ENCODE measurements at regions not wholly inside any gene's neighbourhood (a gene's known extent, or its start where the extent isn't known, plus 50 kb on each side); places are given as distances from the start of the nearest gene placed in this dataset.

- no peak for TF ChIP-seq REST (IDR thresholded peaks at IDR 0.05)
- TF ChIP-seq TAF1 (conservative IDR thresholded peaks at IDR 0.05): no peak
- no peak for TF ChIP-seq GABPA (IDR thresholded peaks at IDR 0.05 in 1 of 2, conservative IDR thresholded peaks at IDR 0.05 in 1 of 2)
Observed at GRCh38 chr5:164860896-164861295, 1355.5 kb downstream of the MAT2B start (continued).

GRCh38 chr5:164861610-164862009 is 1356.2 kb downstream of the MAT2B start:
- no peaks in the 10 kb centered on the region for H3K4me1 ChIP-seq (ENCODE audit: control insufficient read depth in 4 of 4, insufficient read depth in 4 of 4, low read length in 3 of 4)
- H3K27me3 ChIP-seq (ENCODE audit: control insufficient read depth in 4 of 4, insufficient read depth in 4 of 4, low read length in 3 of 4): no peaks in the 10 kb centered on the region
- 45% methylated on average over 1 of the region's 1 CpG for WGBS
- no peak for DNase-seq (ENCODE audit: low spot score)
- no peak overlapping the region for H3K4me3 ChIP-seq (ENCODE audit: low read depth in 1 of 3, low read length in 3 of 3)
- no peaks in the 10 kb centered on the region for H3K36me3 ChIP-seq (ENCODE audit: control insufficient read depth in 4 of 4, insufficient read depth in 3 of 4, low read depth in 1 of 4, low read length in 3 of 4)
- H3K9ac ChIP-seq (ENCODE audit: low read depth in 1 of 2, low read length in 2 of 2): no peak overlapping the region
- no peaks in the 10 kb centered on the region for H3K9me3 ChIP-seq (ENCODE audit: control insufficient read depth in 4 of 4, low read length in 3 of 4)
- TF ChIP-seq FOXA2 (IDR thresholded peaks at IDR 0.05) (no peak), EGR1 (IDR thresholded peaks at IDR 0.05; ENCODE audit: low read depth in 2 of 2) (no peak), RXRA (IDR thresholded peaks at IDR 0.05) (no peak), NR2F2 (IDR thresholded peaks at IDR 0.05) (no peak), JUND (IDR thresholded peaks at IDR 0.05) (no peak), HNF4A (conservative IDR thresholded peaks at IDR 0.05) (no peak), FOXA1 (IDR thresholded peaks at IDR 0.05) (no peak), ATF3 (IDR thresholded peaks at IDR 0.05) (no peak), ZBTB33 (IDR thresholded peaks at IDR 0.05) (no peak), GABPA (IDR thresholded peaks at IDR 0.05 in 1 of 2, conservative IDR thresholded peaks at IDR 0.05 in 1 of 2) (no peak), RAD21 (IDR thresholded peaks at IDR 0.05) (no peak), REST (IDR thresholded peaks at IDR 0.05) (no peak), MAX (IDR thresholded peaks at IDR 0.05) (no peak), HNF4G (IDR thresholded peaks at IDR 0.05) (no peak), CTCF (IDR thresholded peaks at IDR 0.05; ENCODE audit: low read depth, low read length, missing input control) (no peak)
- no peak overlapping the region for H3K27ac ChIP-seq (ENCODE audit: low read depth in 1 of 2, low read length in 2 of 2)

Measured in liver (tissue), 8 donors.